ENCODE measurements at regions not wholly inside any gene's neighbourhood (a gene's known extent, or its start where the extent isn't known, plus 50 kb on each side); places are given as distances from the start of the nearest gene placed in this dataset.

DNA sequence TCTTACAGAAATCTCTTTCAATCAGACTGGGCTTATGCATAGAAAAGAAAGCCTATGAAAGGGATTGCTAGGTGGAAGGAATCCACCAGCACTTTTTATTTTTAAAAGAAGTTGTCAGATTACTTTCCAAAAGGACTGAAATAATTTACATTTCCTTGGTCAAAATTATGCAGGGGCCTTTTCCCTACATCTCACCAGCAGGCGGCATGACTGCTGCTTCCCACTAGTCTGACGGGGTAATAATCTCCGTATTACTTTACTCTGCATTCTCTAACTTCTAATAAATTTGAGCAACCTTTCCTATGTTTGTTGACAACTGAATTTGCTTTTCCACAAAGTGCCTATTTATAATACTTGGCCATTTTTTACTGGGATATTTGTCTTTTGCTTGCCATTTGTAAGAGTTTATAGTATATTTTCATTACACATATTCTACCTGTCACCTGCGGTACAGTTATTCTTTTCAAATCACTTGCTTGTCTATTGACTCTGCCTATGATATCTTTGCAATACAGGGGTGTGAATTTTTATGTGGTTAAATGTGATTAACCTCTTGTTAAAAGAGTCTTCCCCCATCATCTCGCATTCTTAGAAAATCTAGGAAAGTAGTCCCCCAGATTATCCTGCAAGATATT lies 51.9 kb upstream of the USP47 start:
- no peak overlapping the region for H3K4me3 ChIP-seq
- no peak for TF ChIP-seq POLR2AphosphoS5 (IDR thresholded peaks at IDR 0.05)
- TF ChIP-seq, protein P1, sequence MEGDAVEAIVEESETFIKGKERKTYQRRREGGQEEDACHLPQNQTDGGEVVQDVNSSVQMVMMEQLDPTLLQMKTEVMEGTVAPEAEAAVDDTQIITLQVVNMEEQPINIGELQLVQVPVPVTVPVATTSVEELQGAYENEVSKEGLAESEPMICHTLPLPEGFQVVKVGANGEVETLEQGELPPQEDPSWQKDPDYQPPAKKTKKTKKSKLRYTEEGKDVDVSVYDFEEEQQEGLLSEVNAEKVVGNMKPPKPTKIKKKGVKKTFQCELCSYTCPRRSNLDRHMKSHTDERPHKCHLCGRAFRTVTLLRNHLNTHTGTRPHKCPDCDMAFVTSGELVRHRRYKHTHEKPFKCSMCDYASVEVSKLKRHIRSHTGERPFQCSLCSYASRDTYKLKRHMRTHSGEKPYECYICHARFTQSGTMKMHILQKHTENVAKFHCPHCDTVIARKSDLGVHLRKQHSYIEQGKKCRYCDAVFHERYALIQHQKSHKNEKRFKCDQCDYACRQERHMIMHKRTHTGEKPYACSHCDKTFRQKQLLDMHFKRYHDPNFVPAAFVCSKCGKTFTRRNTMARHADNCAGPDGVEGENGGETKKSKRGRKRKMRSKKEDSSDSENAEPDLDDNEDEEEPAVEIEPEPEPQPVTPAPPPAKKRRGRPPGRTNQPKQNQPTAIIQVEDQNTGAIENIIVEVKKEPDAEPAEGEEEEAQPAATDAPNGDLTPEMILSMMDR (IDR thresholded peaks at IDR 0.05) = peak in 3 of 6 experiments; percentile 28 to 48 (median 31)
- peaks cover 0 to 7% (median 3%) of the 10 kb centered on the region in 4 donors for H3K4me1 ChIP-seq
- no peaks in the 10 kb centered on the region for H3K9me3 ChIP-seq
- H3K36me3 ChIP-seq = no peaks in the 10 kb centered on the region
- whole genome bisulfite sequencing, 2 donors = 62 to 66% methylated on average over 5 of the region's 5 CpGs
- H3K27me3 ChIP-seq = no peaks in the 10 kb centered on the region
- ATAC-seq (ENCODE audit: low FRiP score in 2 of 2) (no peak), DNase-seq (no peak)
- H3K27ac ChIP-seq = no peak overlapping the region

GRCh38 chr11:11788063-11788710 lies 53.6 kb upstream of the USP47 start:
- no peak for DNase-seq
- Histone ChIP-seq H3K27ac (no peak overlapping the region), H3K4me1 (peaks cover 0 to 7% (median 3%) of the 10 kb centered on the region in 4 donors), H3K36me3 (no peaks in the 10 kb centered on the region), H3K9me3 (no peaks in the 10 kb centered on the region), H3K4me3 (no peak overlapping the region), H3K27me3 (no peaks in the 10 kb centered on the region)
- peak in 1 of 2 donors; percentile 16 for ATAC-seq (ENCODE audit: low FRiP score in 2 of 2)
- TF ChIP-seq, protein P1 (IDR thresholded peaks at IDR 0.05) = no peak
- TF ChIP-seq EP300 (IDR thresholded peaks at IDR 0.05) (no peak), POLR2A (IDR thresholded peaks at IDR 0.05) (no peak), POLR2AphosphoS5 (IDR thresholded peaks at IDR 0.05) (no peak)
- whole genome bisulfite sequencing, 2 donors = 52% methylated on average over 7 of the region's 7 CpGs

- peak in 1 of 2 donors; percentile 46 for DNase-seq
- H3K4me1 ChIP-seq = peaks cover 0 to 7% (median 3%) of the 10 kb centered on the region in 4 donors
- peak; percentile 86 to 93 for ATAC-seq (ENCODE audit: low FRiP score in 2 of 2)
- no peaks in the 10 kb centered on the region for H3K27me3 ChIP-seq
- no peak overlapping the region for H3K27ac ChIP-seq
- H3K9me3 ChIP-seq = no peaks in the 10 kb centered on the region
- no peaks in the 10 kb centered on the region for H3K36me3 ChIP-seq
- no peak overlapping the region for H3K4me3 ChIP-seq
- no peak for TF ChIP-seq POLR2A (IDR thresholded peaks at IDR 0.05)
- TF ChIP-seq, protein P1 (IDR thresholded peaks at IDR 0.05) = peak; percentile 70 to 91 (median 85)
- 61 to 65% methylated on average over 7 of the region's 7 CpGs for WGBS, 2 donors
These were observed 54.3 kb upstream of the USP47 start for GRCh38 chr11:11787305-11788062.

DNA sequence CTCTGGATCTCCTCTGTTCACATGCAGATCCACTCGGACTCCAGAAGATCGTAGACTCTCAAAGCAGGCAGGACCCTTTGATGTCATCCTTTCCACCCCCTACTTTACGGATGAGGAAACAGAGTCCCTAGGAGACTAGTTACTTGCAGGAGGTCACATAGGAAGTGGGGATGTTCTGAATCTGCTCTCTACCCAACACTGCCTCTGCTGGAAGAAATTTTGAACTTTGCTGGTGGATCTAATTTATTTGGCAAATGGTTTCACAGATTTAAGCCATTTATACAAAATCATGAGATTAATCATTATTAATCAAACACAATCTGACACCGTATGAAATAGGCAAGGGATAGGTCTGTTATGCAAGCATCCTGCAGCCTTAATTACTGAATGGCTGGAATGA lies 55.0 kb upstream of the USP47 start:
- no peak for ATAC-seq (ENCODE audit: low FRiP score in 2 of 2)
- 81 to 84% methylated on average over 4 of the region's 4 CpGs for WGBS, 2 donors

More for the DNA sequence above, 55.0 kb upstream of the USP47 start:
- Histone ChIP-seq H3K4me3 (no peak overlapping the region), H3K27ac (no peak overlapping the region), H3K4me1 (peaks cover 0 to 7% (median 3%) of the 10 kb centered on the region in 4 donors), H3K9me3 (no peaks in the 10 kb centered on the region), H3K36me3 (no peaks in the 10 kb centered on the region), H3K27me3 (no peaks in the 10 kb centered on the region)
- TF ChIP-seq POLR2AphosphoS5 (IDR thresholded peaks at IDR 0.05) (no peak), EP300 (IDR thresholded peaks at IDR 0.05) (no peak), POLR2A (IDR thresholded peaks at IDR 0.05) (no peak)
- TF ChIP-seq, protein P1 (IDR thresholded peaks at IDR 0.05) = peak in 3 of 6 experiments; percentile 25 to 32 (median 28)
- DNase-seq = no peak
